GM19324 (cell line): ENCODE measurements at regions not wholly inside any gene's neighbourhood (a gene's known extent, or its start where the extent isn't known, plus 50 kb on each side); places are given as distances from the start of the nearest gene placed in this dataset.

Experiments used
- ATAC-seq: cut with Tn5 transposase; IDR thresholded peaks from one replicate; pipeline ENCODE4 v1.9.1; 2021; ENCODE audit warnings: mild to moderate bottlenecking, moderate library complexity; ENCODE audit not compliant: unreplicated experiment, low FRiP score

DNA sequence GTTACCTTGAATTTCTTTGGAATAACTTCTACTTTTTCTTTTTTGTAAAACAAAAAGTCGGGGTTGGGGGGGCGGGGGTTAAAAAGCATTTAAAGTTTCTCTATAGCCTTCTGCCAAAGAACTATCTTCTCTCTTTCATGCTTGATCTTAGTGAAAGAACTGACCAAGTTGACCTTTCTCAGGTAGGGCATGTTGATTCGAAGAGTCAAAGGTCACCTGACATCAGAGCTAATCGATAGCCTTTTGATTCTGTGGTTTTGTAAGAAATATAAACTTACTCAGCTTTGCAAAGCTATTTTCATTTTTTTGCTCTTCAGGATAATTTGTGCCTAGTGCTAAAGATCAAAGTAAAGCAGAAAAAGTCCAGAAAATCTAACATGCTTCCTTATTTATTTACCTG is 181.5 kb downstream of the IRS2 start:
- no peak for ATAC-seq

DNA sequence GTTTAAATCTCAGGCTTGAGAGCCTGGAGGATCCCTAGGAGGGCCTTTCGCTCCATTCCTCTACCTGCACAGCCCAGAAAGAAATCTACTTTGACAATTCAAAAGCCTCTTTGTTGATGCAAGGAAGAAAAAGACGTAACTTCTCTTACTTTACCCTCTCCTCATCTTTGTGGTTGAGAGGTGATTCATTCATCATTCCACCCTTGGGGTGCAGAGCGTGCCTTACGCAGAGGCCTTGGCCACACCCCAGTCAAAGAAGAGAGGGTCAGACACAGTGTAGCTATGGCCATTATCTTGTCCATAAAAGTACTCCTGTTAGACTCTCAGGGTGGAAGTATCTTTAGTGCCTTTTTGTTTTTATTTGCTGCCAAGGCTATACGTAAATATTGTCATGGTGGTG is 184.0 kb downstream of the IRS2 start:
- ATAC-seq = no peak

DNA sequence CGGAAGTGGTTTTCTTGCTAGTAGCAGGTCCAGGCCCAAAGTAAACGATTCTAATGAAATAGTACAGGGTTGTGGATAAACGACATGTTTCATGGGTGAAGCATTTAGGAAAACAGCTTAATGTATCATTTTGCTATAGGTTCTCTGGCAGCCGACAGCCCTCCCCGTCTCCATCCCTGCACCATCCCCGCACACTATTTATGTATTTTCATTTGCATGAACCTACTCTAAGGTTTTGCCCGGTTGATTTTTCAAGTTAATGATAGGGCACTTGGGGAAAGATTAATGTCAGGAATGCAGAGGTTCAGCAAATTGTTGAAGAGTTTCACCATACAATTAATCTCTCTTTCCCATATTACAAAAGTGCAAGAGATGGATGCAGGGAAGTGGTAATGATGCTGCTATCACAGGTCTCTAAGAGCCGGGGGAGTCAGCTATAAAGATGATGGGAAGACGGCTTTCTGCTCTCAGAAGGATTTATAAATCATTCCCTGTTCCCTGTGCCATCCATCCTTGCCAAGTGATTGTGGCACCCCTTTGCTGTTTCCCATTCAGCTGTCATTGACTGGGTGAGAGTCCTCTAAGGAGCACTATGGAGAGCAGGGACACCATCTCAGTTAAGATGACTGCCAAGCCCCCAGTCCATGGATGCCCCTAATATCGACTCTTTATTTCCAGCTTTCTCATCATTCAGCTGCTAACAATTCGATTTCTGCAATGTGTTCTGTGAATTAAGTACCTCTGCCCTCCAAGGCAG is 186.3 kb downstream of the IRS2 start:
- ATAC-seq = no peak

DNA sequence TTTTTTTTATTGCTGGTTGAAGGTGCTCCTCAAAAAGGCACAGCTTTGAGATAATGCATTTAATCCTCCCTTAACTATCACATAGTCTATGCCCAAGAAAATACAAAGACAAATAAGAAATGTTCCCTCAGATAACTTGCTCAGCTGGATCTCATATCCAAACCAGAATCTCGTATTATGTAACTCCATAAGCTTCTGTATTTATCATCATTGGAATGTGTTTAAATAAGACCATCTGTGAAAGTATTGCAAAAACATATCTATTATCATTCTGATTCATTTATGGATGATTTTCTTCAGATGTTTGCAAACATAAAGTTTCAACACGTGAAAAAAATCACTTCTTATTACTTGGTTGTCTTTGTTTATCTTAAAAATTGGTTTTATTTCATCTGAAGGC is 190.9 kb downstream of the IRS2 start:
- ATAC-seq = no peak

DNA sequence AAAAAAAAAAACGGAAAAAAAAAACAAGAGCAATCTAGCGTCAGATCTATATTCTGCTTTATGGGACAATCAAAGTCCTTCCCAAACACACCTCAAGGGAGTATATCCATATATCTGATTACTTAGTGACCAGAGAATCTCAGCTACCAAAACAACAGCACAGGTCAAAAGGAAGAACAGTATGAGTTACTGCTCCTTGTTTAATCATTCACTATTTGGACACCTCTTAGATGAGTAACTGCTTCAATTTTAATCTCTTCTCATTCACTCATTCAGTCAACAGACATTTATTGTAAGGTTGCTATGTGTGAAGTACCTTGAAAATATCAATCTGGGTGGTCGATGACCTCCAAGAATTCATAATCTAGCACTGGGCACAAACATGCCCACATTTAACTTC is 193.2 kb downstream of the IRS2 start:
- no peak for ATAC-seq

DNA sequence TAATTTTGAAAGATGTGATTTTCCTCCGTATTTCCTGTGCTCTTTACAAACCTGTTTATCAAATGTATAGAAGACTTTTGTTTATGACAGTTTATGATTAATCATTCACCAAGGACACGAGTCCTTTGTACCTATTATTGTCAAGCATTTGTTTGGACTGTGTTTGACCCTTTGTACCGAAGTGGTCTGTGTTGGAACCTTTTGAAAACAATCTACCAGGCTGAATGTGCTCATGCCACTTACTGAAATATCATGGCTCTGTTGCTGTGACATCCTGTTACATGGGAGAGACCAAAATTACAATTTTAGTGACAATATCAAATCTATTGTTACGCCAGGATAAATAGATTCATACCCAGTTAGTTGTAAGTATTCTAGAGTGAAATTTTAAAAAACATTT is 193.6 kb downstream of the IRS2 start:
- no peak for ATAC-seq

DNA sequence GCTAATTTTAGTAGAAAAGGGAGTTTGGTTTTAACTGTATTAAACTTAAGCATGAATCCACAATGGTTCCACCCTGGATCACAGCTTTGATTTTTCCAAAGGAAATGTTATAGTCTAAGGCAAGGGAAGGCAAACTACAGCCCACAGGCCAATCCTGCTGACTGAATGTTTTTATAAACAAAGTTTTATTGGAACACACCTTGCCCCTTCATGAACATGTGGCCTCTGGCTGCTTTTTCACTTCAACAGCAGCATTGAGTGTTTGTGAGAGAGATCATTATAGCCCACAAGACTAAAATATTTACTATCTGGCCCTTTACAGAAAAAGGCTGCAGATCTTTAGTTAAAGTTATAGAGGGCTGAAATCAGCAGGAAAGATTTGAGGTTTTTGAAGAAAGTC is 198.7 kb downstream of the IRS2 start:
- ATAC-seq = no peak

DNA sequence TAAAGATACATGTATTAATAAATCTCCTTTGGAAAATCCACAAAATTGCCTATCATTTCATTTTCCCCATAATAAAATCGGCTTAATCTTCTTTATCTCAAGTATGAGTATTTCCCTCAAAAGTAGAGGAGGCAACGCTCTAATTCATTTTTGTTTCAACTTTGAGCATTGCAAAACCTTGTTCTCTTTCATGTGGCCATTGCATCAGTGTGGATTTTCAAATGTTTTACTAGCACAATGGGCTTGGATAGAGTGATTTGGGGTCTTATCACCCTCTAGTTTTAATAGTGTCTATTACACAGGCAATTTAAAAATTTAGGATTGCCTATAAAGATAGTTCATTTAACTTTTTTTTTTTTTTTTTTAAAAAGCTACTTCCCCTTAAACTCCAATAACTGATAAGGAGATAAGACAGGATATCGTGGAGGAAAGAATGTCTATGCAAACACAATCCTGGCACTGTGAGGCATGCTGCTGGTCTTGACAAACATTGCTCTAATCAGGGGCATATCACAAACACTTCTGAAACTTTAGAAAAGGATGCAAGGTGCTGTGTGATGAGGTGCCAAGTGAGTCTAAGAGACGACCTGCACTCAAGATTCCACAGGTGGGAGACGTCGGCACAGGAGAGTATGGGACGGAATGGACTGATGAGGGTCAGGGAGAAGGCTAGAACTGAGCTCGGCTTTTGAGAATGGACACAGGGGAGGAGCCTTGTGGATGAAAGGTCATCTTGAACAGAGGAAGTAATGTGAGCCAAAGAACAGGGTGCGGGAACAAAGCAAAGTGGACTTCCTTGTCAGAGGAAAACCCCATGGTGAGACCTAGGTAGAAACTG is 199.7 kb downstream of the IRS2 start:
- ATAC-seq = no peak

DNA sequence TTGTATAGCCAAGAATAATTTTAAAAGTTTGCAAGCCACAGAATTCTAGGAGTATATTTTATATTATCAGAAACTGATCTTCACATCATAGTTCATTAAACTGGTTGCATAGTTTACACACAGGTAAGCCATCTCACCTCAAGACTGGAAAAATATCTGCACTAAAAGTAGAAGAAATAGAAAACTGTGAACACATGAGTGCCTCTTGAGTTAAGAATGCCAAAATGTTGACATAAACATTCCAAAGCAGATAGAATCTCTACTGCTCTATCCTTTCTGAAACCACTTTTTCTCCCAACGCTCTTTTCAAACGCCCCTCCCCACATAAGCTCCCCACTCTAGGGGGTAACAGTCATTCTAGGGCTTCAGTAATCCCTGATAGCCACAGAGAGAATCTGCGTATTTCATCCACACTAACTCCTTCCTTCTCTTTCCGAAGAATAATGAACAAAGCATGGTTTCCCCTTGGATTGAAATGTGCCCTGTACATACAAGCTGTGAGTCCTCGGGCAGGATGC is 201.5 kb downstream of the IRS2 start:
- no peak for ATAC-seq

DNA sequence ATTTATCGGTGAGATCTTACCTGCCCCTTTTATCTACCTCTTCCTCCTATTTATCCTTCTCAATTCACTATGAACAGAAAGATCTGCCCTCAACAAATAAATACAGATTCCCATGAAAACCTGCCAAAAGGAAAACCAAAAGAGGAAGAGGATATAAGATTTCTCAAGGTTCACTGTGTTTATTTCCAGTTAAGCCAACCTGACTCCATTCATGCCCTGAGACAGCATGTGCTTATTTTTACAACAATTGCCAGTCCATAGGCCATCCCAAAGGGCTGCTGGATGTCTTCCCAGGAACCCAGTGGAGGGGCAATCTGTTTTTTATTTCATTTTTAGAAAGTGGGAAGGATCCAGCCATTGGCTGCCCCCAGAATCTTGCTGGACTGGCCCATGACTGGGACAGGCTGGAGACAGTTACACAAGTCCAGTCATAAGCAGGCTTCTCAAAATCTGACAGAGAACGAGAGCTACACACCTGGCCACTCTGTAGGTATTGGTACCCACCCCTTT is 209.1 kb downstream of the IRS2 start:
- no peak for ATAC-seq

DNA sequence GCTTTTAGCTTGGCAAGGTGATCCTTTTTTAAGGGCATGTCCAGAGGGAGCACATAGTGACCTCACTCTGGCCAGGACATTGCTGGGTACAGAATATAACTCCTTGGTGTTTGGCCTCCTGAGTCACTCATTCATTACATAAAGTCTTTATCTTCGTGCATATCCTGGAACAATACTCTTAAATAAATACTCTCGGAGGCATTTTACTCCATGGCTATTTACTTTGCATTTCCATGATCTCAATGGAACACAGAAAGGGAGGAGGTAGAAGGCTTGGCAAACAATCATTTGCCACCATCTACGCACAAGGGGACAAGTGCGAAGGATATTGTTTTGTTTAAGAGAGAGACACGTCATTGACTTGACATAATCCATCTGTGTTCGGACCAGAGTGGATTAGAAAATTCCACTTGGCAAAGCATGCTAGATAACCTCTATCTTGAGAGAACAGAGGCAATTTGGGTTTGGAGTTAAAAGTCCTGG is 210.0 kb downstream of the IRS2 start:
- ATAC-seq = no peak

DNA sequence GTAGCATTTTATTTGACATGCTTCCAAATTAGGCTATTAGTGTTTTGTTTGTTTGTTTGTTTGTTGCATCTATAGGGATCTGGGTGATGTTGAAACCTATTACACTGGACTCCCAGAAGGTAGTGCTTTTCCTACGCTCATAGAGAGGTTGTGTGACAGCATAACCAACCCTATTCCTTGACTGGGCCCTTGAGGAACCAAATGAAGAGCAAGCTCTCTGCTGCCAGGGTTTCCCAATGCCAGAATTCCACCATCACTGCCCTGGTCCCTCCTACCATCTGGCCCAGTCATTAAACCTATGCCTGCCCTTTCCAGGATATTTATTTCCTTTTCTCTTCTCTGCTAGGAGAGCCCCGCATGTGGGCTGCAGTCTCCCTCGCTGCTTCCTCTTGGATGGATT is 210.6 kb downstream of the IRS2 start:
- ATAC-seq = no peak

DNA sequence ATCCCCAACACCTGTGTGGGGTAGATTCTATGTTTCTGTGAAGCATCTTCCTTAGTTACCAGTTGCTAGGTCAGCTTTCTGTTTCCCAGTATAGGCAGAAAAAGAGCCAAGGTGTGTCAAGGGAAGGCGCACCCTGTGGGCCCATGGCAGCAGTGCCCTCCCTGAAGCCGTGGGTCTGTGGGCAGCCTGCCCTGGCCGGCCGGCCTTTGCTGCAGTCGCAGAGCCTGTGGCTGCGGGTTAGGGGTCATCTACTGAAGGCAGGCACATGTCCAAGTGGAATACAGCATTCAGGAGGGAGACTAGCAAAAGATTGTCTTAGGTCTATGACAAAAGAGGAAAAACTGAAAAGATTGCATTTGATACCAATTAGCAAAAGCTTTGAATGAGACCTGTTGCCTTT is 214.0 kb downstream of the IRS2 start:
- no peak for ATAC-seq

DNA sequence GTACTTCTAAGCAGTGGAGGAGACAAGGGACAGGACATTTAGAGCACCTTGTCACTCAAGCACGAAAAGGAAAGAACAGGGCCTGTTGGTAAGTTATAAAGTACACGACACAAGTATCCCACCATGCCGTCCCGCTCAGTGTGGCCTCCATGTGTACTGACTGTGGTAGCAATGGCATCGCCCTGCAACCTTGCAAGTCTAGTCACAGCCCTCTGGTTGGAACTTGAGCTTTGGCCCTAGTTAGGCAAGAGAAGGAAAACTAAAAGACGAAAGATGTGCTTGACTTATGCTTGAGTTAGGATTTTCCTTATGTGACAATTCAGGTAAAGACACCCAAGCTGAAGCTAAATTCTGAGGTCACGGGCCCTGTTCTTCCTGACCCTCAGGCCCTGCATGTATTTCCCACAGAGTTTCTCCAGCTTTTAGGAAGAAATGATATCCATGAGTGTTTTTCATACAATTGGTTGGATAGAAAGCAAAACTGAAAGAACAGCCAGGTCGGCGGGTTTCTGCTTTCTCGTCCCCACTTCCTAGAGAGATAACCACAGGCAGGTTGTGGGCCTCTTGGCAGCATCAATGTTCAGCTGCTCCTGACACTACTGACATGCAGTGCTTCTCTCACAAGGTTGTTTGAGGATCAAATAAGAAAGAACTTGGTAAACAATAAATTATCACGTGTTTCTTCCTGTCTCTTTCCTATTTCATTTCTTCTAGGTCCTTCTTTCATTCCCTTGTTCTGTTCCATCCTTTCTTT is 216.2 kb downstream of the IRS2 start:
- ATAC-seq = peak; percentile 87

DNA sequence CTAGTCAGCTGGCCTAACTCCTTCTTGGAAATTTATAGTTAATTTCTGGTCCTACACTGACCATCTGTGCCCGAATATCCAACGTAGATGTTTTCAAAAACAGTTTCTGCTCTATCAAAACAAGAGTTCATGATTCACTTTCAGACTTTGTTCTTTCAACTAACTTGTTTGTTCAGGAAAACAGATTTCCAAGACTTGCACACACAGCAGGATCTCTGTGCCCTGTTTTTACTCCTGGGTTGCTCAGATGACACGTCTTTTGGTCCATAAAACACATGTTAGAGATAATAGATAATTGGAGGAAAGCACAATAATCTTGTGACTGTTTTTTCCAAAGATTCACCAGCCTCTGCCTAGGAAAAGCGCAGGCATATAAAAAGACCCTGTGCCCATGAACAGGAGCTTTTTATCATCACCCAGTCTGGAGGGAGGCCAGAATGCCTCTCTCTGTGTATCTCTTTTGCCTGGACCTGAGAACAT is 218.0 kb downstream of the IRS2 start:
- ATAC-seq = no peak

DNA sequence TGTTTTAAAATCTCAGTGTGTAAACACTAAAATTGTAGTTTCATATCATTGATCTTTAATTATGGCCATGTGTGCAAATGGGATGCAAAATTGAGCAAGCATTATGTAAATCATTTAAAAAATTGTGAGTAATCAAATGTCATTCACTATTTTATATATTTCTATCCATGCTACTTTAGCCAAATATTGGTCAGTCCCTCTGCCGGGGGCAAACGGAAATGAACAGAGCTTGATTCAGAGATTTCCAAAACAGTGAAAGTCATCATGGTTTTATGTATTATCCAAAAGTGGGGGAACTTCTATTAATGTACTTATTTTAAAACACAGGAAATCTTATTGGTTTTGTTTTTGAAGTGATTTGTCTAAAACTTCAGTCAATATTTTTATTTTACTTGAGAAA is 219.1 kb downstream of the IRS2 start:
- ATAC-seq = no peak

DNA sequence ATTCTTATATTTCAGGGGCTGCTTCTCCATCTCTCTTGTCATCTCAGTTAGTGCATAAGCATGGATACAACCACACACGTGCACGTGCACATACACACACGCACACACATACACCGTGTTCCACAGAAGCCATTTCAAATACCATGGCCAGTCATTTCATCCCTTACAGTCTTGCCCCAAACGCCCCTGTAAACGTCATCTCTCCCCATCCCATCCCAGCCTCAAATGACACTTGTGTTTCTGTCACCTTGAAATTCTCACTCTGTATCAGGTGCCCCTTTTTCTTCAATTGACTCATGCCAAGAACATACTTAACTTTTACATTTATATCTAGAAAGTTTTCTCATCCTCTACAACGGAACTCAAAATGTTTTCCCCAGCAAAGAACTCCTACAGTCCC is 220.5 kb downstream of the IRS2 start:
- no peak for ATAC-seq

DNA sequence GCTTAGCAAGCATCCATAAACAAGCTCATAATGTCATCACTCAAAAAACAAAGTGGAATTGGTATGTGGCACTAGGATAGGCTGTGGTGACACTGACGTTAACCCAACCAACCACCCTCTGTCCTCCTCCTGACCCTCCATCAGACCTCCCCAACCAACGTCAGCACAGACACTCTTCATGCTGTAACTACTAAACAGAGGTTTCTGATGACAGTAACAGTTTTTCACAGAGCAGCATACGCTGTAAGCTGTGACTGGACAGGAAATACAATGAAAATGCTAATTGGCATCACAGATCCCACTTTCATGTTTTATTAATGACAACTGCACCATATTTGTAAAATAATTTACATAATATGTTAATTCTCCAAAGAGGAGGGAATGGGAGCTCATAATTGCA is 238.0 kb downstream of the IRS2 start:
- peak; percentile 36 for ATAC-seq

DNA sequence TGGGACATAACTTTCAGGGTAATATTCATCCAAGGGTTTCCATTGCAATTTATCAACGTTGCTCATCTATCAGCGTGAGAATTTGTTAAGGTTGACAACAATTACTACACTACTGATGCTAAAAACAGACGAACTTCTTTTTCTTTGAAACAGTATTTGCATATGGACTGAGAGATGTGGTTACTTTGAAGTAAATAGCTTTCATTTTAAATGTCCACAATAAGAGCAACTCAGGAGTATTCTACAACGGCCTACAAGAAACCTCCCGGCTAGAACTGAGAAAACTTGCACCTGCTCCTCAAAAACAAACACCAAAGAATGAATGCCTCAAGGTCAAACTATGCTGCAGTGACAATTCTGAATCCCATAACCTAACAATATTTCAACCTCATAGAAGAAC is 238.4 kb downstream of the IRS2 start:
- peak; percentile 92 for ATAC-seq

DNA sequence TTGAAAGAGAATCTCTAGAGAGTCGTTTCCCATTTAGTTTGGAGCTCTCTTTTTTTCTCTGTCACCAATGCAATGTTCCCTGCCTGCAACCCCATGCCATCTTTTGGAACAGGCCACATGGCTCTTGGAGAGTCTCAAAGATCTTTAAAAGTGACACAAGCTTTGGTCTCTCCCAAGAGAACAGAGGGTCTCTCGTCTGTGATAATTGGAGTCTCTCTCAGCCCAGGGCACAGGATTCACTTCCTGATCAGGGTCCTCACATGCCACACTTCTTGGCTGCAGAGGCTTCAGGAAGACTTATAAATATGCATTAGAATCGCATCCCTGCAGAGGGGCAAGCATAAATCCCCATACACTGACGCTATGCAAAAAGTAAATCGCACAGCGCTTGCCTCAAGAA is 240.5 kb downstream of the IRS2 start:
- no peak for ATAC-seq

DNA sequence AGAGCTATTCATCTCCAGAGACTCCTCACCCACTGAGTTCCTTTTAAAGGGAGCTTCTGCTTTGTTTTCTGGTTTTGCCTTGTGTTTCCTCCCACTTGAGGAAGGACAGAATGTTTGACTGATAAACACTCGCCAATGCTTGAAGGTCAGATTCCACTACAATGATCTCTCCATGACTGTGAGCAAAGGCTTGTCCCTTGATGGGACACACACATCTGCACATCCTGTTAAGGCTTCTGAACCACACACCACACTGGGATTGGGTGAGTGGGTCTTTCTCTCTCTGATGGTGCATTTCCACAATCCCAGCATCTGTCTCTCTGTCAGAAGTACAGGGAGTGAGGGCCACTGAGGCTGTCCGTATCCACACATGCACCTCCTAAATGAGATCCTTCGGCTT is 245.3 kb downstream of the IRS2 start:
- no peak for ATAC-seq
